Glomerular endothelial cell (primary cell): ENCODE measurements at regions not wholly inside any gene's neighbourhood (a gene's known extent, or its start where the extent isn't known, plus 50 kb on each side); places are given as distances from the start of the nearest gene placed in this dataset.

ENCODE experiments used
- DNase-seq: peaks from one replicate; pipeline ENCODE4 v3.0.0-alpha.2; 2011; ENCODE audit warnings: low read depth, low spot score; ENCODE audit errors: extremely low read depth

GRCh38 chr3:135458541-135459322, 506.8 kb upstream of the PPP2R3A start:
- no peak for DNase-seq

GRCh38 chr3:135460273-135460672, 505.3 kb upstream of the PPP2R3A start:
- DNase-seq, result no peak

- no peak for DNase-seq
These were observed 493.6 kb upstream of the PPP2R3A start for GRCh38 chr3:135471911-135472310.

GRCh38 chr3:135473449-135473848, 492.1 kb upstream of the PPP2R3A start:
- DNase-seq, result no peak

- no peak for DNase-seq
These were observed 478.3 kb upstream of the PPP2R3A start for GRCh38 chr3:135487261-135487660.

- DNase-seq, result no peak
These were observed 475.2 kb upstream of the PPP2R3A start for GRCh38 chr3:135490219-135490915.

- DNase-seq, result no peak
These were observed 473.9 kb upstream of the PPP2R3A start for GRCh38 chr3:135491491-135492205.

GRCh38 chr3:135495891-135496290, 469.6 kb upstream of the PPP2R3A start:
- no peak for DNase-seq

GRCh38 chr3:135497979-135498378, 467.5 kb upstream of the PPP2R3A start:
- DNase-seq, result no peak

- no peak for DNase-seq
These were observed 466.1 kb upstream of the PPP2R3A start for GRCh38 chr3:135499426-135499825.

- DNase-seq, result no peak
These were observed 465.5 kb upstream of the PPP2R3A start for GRCh38 chr3:135500034-135500433.

- DNase-seq, result no peak
These were observed 462.3 kb upstream of the PPP2R3A start for GRCh38 chr3:135503065-135503759.

- peak; percentile 14 for DNase-seq
These were observed 461.5 kb upstream of the PPP2R3A start for GRCh38 chr3:135503760-135504686.

- no peak for DNase-seq
These were observed 452.1 kb upstream of the PPP2R3A start for GRCh38 chr3:135513106-135514059.

GRCh38 chr3:135514060-135514448, 451.5 kb upstream of the PPP2R3A start:
- DNase-seq, result no peak

- DNase-seq, result no peak
These were observed 449.4 kb upstream of the PPP2R3A start for GRCh38 chr3:135516143-135516542.

GRCh38 chr3:135528413-135529015, 437.0 kb upstream of the PPP2R3A start:
- no peak for DNase-seq

- no peak for DNase-seq
These were observed 433.5 kb upstream of the PPP2R3A start for GRCh38 chr3:135532021-135532420.
